GM12874 (cell line): ENCODE measurements at regions not wholly inside any gene's neighbourhood (a gene's known extent, or its start where the extent isn't known, plus 50 kb on each side); places are given as distances from the start of the nearest gene placed in this dataset.

Source experiments
- CTCF ChIP-seq: IDR thresholded peaks from 2 replicates; pipeline ENCODE4 v1.5.1; 2011; ENCODE audit warnings: low read depth, mild to moderate bottlenecking, control low read depth, low read length, moderate library complexity; ENCODE audit not compliant: insufficient read depth

- TF ChIP-seq CTCF: no peak
Measured at GRCh38 chr17:79330229-79330628, 255.6 kb downstream of the ENGASE start.

DNA sequence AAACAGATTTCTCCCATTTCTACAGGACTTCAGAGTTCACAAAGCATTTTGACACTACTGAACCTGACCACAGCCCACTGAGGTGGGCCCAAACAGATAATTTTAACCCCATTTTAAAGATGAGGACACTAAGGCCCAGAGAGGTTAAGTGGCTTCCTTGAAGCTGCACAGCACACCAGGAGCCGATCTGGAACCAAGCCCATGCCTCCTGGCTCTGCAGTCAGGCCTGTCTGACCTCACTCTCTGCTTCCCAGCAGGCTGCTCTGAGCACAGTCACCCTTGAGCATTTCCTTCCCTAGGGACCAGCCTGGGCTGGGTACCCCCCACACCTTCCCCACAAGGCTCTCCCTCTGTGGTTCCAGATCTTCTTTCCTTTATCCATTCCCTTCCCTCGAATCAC lies 252.2 kb downstream of the ENGASE start:
- TF ChIP-seq CTCF: no peak

- no peak for TF ChIP-seq CTCF
Measured at GRCh38 chr17:79325709-79326430, 251.2 kb downstream of the ENGASE start.

GRCh38 chr17:79324194-79324593 lies 249.6 kb downstream of the ENGASE start:
- TF ChIP-seq CTCF: no peak

GRCh38 chr17:79323566-79323965 lies 248.9 kb downstream of the ENGASE start:
- TF ChIP-seq CTCF: no peak

DNA sequence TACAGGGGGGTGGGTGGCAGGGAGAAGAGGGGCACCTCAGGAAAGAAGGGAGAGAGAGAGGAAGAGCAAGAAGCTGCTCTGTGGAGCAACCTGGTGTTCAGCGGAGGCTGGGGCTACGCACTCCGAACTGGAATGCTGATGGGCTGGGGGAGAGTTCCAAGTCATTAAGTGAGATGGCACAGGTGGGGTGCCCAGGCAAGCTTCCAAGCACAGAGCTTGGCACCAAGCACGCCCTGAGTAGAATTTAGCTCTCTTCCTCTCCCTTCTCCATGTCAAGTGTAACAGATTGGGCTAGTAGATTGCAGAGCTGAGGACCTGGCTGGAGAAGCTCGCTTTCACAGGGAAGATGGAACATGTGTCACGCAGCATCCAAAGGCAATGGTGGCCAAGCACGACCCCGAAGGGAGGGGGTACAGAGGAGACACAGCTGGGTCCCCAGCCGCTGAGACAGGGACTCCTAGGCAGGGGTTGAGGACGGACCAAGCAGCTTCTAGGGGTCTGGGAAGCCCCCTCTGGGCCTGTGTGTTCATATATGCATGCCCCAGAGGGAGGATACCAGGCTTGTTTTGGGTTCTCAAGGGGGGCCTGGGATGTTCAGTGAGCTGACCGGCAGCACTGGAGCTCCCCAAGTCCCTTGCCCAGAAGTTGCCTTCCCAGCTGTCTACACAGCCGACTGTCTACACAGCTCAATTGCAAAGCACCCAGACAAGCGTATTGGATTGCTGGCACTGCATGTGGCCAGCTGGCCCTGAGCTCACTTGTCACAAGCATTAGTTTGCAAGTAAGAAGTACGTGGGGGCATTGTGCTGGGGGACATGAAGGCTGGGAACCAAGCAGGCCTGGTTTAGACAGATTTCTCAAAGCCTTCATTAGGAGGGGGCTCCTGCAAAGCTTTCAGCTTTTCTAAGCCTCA lies 247.8 kb downstream of the ENGASE start:
- no peak for TF ChIP-seq CTCF

GRCh38 chr17:79320331-79320730 lies 245.7 kb downstream of the ENGASE start:
- no peak for TF ChIP-seq CTCF
